Muscle of arm (tissue), 1 donor: ENCODE measurements at regions not wholly inside any gene's neighbourhood (a gene's known extent, or its start where the extent isn't known, plus 50 kb on each side); places are given as distances from the start of the nearest gene placed in this dataset.

Experiments
- DNase-seq: peaks from one replicate; pipeline ENCODE4 v3.0.0-alpha.2; 2013

DNA sequence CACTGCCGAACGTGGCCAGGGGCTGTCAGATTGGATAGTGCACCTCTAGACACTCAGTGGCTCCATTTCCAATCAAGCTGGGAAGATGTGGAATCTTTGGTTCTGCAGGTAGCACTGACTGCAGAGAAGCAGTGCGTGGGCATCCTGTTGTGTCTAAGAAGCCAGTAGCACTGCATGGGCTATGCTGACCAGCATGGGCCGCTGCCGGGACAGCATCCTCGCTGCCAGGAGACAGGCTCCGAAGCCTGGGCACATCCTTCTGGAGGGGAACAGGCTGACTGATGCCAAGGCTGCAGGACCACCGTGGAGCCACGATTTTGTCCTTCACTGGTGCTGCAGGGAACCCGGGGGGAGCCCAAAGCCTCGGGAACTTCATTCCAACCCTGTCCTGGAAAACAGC lies 649.4 kb downstream of the NPHP4 start:
- no peak for DNase-seq

DNA sequence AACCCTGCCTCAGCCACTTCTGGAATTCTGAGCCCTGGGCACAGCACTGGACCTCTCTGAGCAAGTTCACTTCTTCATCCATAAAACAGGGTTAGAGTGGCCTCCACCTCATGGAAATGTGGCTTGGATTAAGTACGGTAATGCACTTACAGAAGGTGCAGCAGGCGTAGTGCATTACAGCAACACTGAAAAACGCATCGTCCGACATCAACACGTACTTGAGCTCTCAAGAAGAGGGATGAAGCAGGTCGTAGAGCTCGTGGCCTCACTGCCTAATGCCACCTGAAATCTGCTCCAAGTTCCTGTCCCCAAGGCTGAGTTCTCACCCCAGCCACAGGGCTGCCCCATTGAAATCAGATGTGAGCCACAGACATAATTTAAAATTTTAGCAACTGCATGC lies 650.1 kb downstream of the NPHP4 start:
- DNase-seq, result no peak

DNA sequence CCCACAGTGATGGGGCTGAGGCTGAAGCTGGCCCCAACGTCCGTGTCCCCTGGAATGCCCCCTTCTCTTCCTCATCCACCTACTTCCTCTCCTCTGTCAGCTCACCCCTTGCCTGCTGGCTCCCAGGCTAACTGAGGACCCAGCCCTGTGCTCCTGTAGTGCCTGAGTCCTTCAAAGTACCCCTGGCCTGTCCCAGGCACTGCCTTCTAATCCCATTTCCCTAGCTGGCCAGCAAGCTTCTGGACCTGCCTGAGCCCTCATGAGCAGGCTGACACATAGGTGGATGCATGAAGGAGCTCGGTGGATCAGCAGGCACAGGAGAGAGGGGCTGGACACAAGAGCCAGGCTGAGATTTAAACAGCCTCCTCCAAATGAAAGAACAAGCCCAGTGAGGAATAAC lies 650.8 kb downstream of the NPHP4 start:
- DNase-seq, result no peak

DNA sequence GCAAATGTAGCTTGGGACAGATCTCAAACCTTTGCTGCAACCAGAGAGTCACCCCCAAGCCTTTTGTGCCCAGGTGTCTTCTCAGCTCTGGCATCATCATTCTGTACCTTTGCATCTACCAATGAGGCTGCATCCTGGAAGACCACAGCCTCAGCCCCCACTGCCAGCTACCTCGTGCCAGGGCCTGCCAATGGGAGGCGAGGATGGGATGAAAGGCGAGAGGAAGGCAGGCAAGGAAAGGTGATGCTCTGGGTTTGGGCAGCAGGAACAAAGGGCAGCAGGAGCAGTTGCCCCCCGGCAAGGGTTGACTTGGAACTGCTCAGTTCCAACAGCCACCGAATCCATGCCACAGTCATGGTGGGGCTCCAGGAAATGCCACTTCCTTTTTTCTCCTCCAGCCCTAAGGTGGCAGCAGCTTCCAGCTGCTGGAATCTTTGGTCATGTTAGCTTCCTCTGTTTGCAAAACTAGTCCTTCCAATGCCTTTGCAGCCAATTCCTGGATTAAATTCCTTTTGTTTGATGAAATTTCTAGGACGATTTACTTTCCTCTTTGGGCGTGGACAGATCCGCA lies 651.6 kb downstream of the NPHP4 start:
- no peak for DNase-seq

DNA sequence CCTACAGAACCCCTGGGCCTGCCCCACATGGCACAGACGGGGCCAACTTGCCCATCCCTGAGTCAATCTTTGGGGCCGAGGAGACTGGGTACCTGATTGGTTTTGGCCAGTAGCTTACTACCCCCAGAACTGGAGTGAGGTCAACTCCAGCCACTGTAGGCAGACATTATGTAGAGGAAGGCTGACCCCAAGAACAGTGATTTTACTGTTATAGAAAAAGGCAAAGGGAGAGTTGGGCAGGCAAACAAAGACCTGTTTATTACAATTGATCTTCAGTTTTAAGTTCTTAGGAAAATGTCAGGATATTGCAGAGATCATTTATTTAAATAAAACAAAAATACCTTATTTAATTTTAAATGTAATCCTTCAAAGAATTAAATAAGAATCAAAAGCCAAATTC lies 653.8 kb downstream of the NPHP4 start:
- DNase-seq, result no peak

DNA sequence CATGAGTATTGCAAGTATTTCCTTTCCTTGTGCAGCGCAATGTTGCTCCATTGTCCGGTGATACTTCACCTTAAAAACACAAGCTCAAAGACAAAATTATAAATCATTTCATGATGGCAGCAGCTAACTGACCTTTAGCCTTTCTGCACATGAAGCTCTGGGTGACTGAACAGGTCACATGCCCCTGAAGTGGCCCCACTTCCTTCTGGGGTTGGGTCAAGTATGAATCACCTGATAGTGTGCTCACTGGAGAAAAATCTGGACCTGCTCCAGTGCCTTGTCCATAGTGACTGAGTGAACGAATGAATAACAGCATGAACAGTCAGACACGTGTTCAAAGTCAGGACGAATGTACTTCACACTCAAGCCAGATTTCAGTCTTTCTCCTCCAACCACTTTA lies 658.9 kb downstream of the NPHP4 start:
- no peak for DNase-seq

DNA sequence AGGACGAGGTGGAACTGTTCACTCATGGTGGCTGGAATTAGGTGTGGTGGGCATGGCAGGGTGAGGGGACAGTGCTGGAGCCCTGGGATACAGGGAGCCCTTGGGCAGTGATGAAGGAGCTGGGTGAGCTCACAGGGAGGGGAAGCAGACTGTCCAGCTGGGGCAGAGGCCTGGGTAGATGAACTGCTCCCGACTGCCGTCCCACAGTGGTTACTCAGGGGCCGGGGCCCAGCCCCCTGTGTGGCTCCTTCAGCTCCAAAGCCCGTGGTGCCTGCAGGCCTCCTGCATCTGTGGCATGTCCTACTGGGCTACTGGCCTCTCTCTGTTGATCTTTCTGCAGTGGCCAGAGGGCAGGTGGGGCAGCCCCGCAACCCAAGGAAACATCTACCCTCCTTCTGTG lies 661.1 kb downstream of the NPHP4 start:
- DNase-seq, result no peak

DNA sequence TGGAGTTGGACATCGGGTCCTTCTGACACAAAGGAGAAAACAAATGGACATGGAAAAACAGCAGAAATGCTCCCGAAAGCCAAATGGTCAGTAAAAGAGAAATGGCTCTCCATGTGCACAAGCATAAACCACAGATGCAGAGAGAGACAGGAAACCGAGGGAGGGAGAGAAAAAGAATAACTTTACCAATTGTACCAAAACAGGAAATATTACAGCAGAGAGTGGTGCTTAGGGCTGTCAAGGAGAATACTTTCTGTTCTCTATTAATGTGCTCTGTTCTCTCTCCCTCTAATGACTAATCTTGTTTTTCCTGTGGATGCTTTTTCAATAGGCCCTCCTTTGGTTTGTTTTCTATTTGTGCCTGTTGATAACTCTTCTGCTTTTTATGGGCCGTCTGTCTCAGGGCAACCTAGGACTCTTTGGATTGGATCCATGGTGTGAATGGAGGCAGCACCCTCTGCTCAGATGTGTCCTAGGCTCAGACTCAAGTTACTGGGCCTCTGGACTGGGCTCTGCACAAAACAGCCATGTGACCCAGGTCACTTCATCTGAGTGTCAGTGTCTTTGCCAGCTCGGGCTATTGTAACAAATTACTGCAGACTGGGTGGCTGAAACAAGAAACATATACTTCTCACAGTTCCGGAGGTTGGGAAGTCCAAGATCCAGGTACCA lies 663.0 kb downstream of the NPHP4 start:
- no peak for DNase-seq

DNA sequence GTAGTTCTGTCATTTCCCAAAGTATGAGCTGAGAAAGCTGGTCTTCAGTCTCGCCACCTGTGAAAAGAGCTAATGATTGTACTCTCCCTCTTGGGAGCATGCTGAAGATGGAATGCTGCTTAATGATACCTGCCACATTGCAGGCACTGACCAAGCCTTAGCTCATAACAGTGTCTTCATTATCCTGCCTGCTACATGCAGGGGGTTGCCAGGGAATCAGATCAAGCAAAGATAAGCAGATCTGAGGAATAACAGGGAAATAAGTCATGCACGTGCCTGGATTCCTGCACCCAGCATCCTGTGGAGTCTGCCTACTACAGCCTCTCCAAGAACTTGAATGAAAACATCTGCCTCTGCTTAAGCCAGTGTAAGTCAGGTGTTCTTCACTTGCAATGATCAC lies 667.3 kb downstream of the NPHP4 start:
- no peak for DNase-seq

DNA sequence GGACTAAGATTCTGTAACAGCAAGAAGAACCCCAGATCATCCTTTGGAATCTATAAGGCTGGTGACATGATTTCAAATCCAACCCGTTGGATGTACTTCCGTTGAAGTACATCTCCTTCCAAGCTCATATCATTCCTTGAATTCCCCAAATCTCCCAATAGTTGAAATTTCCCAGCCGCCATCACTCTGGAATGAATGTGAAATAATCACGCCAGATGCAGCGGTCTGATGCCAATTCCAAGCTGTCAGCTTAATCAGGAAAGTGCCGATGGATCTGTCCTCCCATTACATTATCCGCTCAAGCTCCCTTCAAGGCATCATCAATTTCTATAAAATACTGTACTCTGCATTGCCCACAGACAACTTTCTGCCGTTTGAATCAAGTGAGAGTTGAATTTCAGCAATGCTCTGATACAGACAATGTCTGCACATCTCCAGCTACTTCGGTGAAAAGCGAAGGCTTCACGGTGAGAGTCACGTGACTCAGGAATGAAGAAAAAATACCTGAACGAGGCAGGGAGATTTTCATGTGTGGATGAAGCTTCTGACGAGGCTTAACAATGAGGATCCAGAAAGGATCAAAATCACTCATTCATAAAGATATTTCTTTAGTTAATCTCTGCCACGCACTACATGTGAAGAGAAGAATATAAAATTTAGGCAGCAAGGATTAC lies 663.9 kb downstream of the AJAP1 start:
- DNase-seq, result no peak

DNA sequence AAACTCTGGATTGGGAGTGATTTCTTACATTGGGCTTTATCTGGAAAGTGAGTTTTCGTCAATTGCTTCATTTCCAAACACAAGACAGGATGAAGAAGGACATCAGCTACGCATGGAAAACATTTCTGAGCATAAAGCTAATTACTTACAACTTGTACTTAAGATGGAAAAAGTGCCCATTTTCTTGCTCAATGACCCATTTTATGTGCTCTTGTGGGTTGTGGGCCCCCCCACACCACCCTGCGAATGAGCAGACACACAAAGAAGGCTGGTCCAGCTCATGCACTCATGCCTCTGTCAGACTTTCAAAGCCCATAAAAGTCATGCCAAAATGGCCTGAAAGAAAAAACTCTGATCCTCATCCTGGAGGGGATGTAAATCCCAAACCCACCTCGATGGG lies 663.0 kb downstream of the AJAP1 start:
- no peak for DNase-seq

DNA sequence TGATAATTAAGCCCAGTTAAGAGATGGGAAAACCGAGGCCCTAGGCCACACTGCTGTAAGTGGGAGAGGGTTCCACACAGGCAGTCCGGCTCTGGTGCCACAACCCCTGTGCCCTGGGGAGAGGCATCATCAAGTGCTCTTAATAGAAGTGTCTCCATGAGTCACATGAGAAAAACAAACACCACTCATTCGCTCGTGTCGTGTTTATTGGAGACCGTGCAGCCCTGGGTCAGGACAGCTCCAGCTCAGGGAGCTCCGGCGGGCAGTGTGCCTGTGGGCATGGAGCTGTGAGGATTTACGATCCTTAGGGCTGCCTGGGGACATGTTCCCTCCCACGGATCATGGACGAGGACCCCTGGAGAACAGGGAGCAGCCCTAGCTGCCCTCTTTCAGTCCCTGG lies 658.5 kb downstream of the AJAP1 start:
- DNase-seq, result no peak

DNA sequence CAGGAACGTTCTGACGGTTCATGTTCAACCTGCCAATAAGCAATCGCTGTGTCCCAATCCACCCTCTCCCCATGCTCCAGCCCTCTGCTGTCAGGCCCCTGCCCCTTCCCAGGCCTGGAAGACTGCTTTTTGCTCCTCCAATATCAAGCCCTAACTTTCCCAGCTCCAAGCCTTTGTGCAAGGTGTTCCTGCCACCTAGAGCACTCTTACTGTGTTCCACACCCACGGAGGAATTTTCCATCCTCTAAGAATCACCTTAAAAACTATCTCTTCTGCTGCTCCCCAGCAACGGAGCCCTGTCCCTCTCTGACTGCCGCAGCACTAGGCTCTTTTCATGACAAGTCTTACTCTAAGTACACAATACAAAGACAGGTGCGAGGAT lies 657.9 kb downstream of the AJAP1 start:
- no peak for DNase-seq

DNA sequence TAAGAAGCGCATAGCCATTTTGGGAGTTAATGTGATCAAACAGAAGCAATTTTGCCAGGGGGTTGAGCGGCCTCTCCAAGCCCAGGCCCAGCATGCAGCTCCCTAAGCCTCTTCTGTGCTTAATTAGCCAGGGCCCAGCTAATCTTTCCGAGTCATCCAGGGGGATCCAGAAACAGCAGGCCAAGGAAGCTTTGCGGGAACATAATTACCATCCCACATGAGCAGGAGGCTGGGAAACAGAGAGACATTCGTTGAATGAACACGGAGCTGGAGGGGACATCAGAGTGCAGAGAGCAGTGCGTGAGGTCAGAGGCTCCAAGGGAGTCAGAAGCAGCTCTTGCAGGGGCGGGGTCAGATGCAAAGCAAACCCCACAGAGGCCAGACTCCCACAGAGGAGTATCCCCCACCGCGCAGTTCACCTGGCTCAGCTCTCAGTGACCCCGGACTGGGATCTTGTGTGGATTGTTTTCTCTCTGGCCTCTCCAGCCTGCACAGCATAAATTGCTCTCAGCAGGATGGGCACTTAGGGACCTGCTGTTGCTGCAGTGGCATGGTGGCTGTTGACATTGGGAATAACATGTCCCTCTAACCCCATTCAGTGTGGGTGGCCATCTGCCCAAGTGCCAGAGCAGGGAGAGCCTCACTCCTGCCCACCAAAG lies 657.4 kb downstream of the AJAP1 start:
- DNase-seq, result no peak

DNA sequence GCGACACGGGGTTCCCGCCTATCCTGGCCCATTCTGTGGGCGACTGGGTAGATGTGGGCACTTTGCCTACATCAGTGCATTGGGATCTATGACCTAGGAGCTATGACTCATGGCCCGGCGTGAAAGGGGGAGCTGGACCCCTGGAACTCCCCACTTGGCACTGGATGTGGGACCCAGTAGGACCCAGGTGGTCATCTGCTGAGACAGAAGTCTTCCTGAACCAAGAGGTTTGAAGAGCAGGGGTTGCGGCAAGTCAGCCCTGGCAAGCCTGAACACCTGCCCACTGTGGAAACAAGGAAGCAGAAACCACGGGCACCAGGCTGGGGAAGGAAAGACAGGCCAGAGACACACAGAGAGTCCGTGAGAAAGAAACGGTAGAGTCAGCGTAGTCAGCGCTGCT lies 656.7 kb downstream of the AJAP1 start:
- DNase-seq, result no peak

DNA sequence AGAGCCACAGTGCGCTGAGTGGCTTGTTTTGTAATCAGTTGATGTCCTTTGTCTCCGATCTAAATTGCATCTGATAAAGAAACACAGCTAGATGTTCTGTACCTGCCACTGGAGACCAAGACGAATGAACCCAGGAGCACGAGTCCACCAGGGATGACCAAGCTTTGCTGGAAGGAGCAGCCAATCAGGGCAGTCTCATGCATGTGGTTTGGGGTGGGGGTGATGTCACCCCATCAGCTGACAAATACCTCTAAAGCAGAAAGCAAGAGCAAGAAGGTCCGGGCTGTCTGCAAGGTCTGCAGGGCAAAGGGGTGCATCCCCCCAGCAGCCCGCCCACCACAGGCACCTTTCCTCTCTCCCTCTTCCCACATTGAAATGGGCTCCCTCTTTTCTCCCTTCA lies 653.8 kb downstream of the AJAP1 start:
- no peak for DNase-seq

DNA sequence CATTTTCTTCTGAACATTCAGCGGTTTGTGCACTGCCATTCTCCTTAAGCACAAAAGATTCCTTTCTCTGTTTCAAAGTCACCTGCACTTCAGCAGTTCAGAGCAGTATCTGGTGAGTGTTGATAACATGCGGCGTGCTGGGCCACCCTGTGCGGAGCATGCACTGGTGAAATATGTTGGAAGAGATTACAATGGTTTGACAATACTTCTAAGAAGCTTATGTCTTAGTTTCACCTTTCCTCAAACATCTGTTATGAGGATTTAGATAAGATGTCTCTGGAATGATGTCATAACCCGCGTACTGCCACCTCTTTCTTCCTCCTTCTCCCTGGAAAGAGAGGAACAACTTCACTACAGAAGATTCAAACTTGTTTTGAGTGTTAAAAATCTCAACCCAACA lies 650.3 kb downstream of the AJAP1 start:
- no peak for DNase-seq

DNA sequence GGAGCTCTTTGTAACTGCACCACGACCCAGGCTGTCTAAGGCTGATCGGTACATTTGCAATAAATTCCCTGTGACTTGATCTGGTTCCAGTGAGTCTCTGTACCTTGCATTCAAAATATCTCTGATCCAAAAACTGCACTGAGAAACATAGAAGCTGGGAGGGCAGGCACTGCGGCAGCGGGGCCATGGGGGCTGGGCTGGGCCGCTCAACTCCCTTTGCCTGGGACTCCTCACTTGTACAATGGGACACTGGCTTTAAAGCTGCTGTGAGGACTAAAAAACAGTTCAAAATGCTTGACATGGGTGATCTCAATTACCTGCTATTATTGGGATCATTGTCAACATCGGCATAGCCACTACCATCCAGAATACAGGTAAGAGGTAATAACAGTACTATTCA lies 644.0 kb downstream of the AJAP1 start:
- DNase-seq, result no peak

DNA sequence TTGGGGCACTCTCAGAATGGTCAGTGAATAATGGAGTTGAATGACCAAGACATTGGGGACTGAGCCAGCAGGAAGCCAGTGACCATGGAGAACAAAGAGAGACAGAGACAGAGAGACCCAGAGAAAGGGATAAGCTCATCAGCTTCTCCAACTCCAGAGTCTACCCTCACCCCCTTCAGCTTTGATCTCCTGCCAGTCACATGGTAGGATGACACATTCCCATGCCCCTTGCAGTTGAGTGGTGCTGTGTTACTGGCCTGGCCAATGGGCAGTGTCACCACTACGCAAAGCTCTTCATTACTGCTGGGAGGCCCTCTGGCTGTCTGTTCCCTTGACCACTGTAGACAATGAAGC lies 643.5 kb downstream of the AJAP1 start:
- no peak for DNase-seq

DNA sequence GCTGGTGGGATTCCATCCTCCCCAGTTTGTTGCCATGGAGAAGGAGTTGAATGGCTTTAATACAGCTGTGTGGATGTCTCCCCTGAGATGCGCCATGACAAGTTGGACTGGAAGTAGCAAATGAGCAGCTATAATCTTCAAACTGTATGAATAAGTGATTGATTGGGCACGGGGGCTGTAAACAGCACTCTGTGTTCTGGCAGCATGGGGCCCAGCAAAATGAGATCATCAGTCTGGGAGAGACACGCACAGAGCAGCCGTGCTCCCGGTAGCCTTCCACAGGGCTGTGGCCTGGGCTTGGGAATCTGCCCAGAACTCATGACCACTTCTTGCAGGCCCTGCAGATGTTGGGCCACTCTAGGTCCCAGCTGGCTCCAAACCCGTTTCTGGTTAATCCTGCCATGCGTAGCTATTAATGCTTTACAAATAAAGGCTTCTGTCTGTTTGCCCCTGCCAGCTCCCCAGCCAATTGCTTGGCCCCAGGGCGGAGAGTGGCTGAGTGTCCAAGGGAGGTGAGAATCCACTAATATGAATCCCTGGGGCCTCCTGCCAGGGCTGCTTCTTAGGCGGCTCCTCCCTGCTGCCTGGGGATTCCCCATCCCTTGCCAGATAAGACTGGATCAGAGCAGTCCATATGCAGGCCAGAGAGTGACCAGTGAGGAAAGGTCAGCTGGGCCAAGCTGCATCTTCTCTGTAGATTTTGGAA lies 642.9 kb downstream of the AJAP1 start:
- peak; percentile 35 for DNase-seq

DNA sequence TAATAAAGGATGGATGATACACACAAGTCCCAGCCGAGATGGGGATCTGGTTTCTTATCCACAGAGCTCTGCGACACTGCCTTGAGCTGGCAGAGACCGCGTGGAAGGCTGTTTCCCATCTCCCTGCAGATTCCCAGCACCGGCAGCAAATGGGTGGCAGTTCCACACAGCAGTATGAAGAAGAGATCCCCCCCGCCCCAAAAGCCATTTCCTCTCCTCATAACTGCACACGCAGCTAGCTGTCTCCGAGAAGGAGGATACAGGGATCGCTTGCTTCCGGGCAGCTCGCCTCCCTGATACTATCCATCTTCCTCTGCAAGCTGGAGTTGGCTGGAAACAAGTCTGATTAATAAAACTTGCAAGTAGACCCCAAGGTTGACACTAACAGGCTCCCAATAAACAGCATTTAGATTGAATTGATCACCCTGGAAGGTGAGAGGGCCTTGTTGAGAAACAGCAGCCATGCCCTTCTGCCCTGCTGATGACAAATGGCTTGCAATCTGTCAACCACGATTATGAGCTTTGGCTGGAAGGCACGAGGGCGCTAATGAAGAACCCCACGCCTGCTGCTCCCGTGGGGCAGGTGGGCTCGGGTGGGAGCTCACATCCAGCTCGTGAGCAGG lies 642.3 kb downstream of the AJAP1 start:
- DNase-seq, result no peak

DNA sequence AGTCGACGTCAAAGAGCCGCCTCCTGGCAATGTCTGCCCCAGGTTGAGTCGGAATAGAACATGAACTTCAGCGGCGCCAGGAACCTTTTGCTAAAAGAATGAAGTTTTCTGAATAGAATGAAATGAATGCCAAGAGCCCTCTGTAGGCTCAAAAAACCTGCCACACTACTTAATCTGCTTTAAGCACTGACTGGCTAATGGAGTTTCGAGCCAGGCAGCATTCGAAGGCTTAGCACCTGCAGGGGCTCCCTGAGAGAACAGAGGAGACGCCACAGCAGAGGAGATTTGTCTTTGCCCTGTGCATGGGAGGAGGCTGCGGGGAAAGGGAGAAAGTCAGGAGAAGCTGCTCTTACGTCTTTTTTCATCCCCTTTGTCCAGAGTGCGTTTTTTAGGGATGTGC lies 641.7 kb downstream of the AJAP1 start:
- no peak for DNase-seq
